GM12878 (cell line): ENCODE measurements at regions not wholly inside any gene's neighbourhood (a gene's known extent, or its start where the extent isn't known, plus 50 kb on each side); places are given as distances from the start of the nearest gene placed in this dataset.

Source experiments
- EZH2 ChIP-seq: IDR thresholded peaks from 2 replicates; pipeline ENCODE4 v1.6.1; 2012; ENCODE audit warnings: low read depth, mild to moderate bottlenecking, control low read depth, inconsistent platforms, low read length, borderline replicate concordance; ENCODE audit not compliant: control insufficient read depth
- NR2F1 ChIP-seq: fragments of 450-650 bp; conservative IDR thresholded peaks from 2 replicates; pipeline ENCODE4 v1.6.1; 2017; ENCODE audit warnings: mild to moderate bottlenecking
- TF ChIP-seq, protein P1 (sequence below): IDR thresholded peaks from 2 replicates; pipeline ENCODE4 v1.6.1; 2012; ENCODE audit warnings: mild to moderate bottlenecking, low read depth, low read length
- TF ChIP-seq, protein P2 (sequence below), 3 experiments: IDR thresholded peaks in 2 of 3; conservative IDR thresholded peaks in 1 of 3; 2 replicates each; pipeline ENCODE4 v1.5.1; 2011; ENCODE audit warnings: low read depth in 3 of 3, low read length in 3 of 3, mild to moderate bottlenecking in 3 of 3, control low read depth in 2 of 3, moderate library complexity in 2 of 3, inconsistent platforms in 1 of 3, mixed read lengths in 1 of 3; ENCODE audit not compliant: control insufficient read depth in 2 of 3, insufficient read depth in 1 of 3; ENCODE audit errors: extremely low read depth in 1 of 3

DNA sequence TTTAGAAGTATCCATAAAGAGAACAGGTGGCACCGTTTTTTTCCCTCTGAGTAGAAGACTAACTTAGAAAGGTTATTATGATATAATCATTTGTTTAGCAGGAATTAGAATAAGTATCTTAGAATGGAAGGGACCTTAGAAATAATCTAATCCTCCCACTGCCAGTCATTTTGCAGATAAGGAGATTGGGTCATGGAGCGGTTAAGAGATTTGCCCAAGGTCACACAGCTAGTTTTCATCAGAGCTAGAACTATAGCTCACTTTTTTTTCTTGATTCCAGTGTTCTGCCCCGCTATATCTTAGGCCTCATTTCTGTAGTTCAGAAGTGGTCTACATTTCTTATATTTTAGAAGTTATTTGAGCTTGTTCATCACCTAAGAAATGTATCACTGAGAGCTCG lies 139.6 kb downstream of the PRL start:
- TF ChIP-seq EZH2 (no peak), NR2F1 (no peak)
- TF ChIP-seq, protein P1, sequence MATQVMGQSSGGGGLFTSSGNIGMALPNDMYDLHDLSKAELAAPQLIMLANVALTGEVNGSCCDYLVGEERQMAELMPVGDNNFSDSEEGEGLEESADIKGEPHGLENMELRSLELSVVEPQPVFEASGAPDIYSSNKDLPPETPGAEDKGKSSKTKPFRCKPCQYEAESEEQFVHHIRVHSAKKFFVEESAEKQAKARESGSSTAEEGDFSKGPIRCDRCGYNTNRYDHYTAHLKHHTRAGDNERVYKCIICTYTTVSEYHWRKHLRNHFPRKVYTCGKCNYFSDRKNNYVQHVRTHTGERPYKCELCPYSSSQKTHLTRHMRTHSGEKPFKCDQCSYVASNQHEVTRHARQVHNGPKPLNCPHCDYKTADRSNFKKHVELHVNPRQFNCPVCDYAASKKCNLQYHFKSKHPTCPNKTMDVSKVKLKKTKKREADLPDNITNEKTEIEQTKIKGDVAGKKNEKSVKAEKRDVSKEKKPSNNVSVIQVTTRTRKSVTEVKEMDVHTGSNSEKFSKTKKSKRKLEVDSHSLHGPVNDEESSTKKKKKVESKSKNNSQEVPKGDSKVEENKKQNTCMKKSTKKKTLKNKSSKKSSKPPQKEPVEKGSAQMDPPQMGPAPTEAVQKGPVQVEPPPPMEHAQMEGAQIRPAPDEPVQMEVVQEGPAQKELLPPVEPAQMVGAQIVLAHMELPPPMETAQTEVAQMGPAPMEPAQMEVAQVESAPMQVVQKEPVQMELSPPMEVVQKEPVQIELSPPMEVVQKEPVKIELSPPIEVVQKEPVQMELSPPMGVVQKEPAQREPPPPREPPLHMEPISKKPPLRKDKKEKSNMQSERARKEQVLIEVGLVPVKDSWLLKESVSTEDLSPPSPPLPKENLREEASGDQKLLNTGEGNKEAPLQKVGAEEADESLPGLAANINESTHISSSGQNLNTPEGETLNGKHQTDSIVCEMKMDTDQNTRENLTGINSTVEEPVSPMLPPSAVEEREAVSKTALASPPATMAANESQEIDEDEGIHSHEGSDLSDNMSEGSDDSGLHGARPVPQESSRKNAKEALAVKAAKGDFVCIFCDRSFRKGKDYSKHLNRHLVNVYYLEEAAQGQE: no peak
- TF ChIP-seq, protein P2, sequence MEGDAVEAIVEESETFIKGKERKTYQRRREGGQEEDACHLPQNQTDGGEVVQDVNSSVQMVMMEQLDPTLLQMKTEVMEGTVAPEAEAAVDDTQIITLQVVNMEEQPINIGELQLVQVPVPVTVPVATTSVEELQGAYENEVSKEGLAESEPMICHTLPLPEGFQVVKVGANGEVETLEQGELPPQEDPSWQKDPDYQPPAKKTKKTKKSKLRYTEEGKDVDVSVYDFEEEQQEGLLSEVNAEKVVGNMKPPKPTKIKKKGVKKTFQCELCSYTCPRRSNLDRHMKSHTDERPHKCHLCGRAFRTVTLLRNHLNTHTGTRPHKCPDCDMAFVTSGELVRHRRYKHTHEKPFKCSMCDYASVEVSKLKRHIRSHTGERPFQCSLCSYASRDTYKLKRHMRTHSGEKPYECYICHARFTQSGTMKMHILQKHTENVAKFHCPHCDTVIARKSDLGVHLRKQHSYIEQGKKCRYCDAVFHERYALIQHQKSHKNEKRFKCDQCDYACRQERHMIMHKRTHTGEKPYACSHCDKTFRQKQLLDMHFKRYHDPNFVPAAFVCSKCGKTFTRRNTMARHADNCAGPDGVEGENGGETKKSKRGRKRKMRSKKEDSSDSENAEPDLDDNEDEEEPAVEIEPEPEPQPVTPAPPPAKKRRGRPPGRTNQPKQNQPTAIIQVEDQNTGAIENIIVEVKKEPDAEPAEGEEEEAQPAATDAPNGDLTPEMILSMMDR (IDR thresholded peaks at IDR 0.05 in 2 of 3, conservative IDR thresholded peaks at IDR 0.05 in 1 of 3; ENCODE audit: control insufficient read depth in 2 of 3, extremely low read depth in 1 of 3, insufficient read depth in 1 of 3, low read depth in 3 of 3, low read length in 3 of 3): no peak
